Pancreas (tissue), 10 donors: ENCODE measurements at regions not wholly inside any gene's neighbourhood (a gene's known extent, or its start where the extent isn't known, plus 50 kb on each side); places are given as distances from the start of the nearest gene placed in this dataset.

Source experiments
- ATAC-seq, 4 donors: fragments of 200-7000 bp; cut with Tn5 transposase; one replicate each; pipeline versions ENCODE4 v1.8.0 to v1.9.1; 2020; ENCODE audit warnings: mild to moderate bottlenecking in 4 of 4, moderate library complexity in 4 of 4
- DNase-seq, 6 donors: peaks; one replicate each; pipeline ENCODE4 v3.0.0-alpha.2; 2020
- FAIRE-seq: peaks from 2 replicates; lab custom pipeline; 2012; peaks lifted over from hg19 to GRCh38; lab: Jason Lieb, UNC
- H3K27ac ChIP-seq, 4 donors: fragments of 200-600 bp; sonication (generic); 1 replicate in 3 of 4; 2 replicates in 1 of 4; pipeline versions ENCODE4 v1.5.0 to v1.8.0; 2020
- H3K27me3 ChIP-seq, 4 donors: fragments of 200-600 bp; one replicate each; pipeline ENCODE4 v1.8.0; 2021
- H3K36me3 ChIP-seq, 3 donors: fragments of 200-600 bp; sonication (generic) in 1 of 3; one replicate each; pipeline versions ENCODE4 v1.5.0 to v1.8.0; 2020 to 2021
- H3K4me1 ChIP-seq, 3 donors: fragments of 200-600 bp; one replicate each; pipeline ENCODE4 v1.8.0; 2021
- H3K4me3 ChIP-seq, 4 donors: fragments of 200-600 bp; sonication (generic) in 2 of 4; one replicate each; pipeline versions ENCODE4 v1.5.0 to v1.8.0; 2020 to 2021
- H3K9me3 ChIP-seq, 4 donors: fragments of 200-600 bp; one replicate each; pipeline ENCODE4 v1.8.0; 2021
- CTCF ChIP-seq, 4 donors: fragments of 200-600 bp; sonication (generic) in 3 of 4; IDR thresholded peaks; one replicate each; pipeline versions ENCODE4 v1.5.0 to v1.8.0; 2021; ENCODE audit warnings: antibody characterized with exemption in 4 of 4
- WGBS, 2 donors: extraction: QIAGEN DNeasy Blood & Tissue Kit; methylation state at CpG; one replicate each; pipeline ENCODE4 v1.1.7; 2013; 5-methylcytosine and 5-hydroxymethylcytosine counted together
- intact Hi-C, 3 donors: fragments of 100-400 bp; cut with DNase I; formaldehyde crosslinking; loops; one replicate each; pipeline versions ENCODE4 v1.11.1 to v1.14.2; 2022
- donor health status: healthy with polysubstance abuse.
- donor health status: DM: no; HTN: no; CAD: no; lungs with moderate emphysema.
- donor health status: DM: no; HTN: no; CAD: no.
- donor health status: control.
- donor health status: control.
- donor health status: Bipolar disorder and iron deficiency.
- donor health status: DM: yes; HTN: yes; CAD: no.
- donor health status: DM: no; HTN: no; CAD: no.
- donor health status: DM: no; HTN: no; CAD: no.
- donor health status: DM: yes; HTN: yes; CAD: no.

GRCh38 chr10:83673316-83673715 lies 466.0 kb upstream of the GHITM start:
- H3K27me3 ChIP-seq = no peaks in the 10 kb centered on the region
- no peaks in the 10 kb centered on the region for H3K9me3 ChIP-seq
- WGBS, 2 donors = 68 to 74% methylated on average over 3 of the region's 3 CpGs
- intact Hi-C loops = no loop called here
- H3K4me3 ChIP-seq = no peak overlapping the region
- H3K4me1 ChIP-seq = no peaks in the 10 kb centered on the region
- no peaks in the 10 kb centered on the region for H3K36me3 ChIP-seq
- no peak for TF ChIP-seq CTCF (IDR thresholded peaks at IDR 0.05)
- DNase-seq = no peak
- no peak for FAIRE-seq
- ATAC-seq = no peak
- H3K27ac ChIP-seq = no peak overlapping the region

- no peak for FAIRE-seq
These were observed 461.5 kb upstream of the GHITM start for GRCh38 chr10:83677795-83678194.

GRCh38 chr10:83678850-83679249 lies 460.5 kb upstream of the GHITM start:
- H3K9me3 ChIP-seq = no peaks in the 10 kb centered on the region
- H3K4me1 ChIP-seq = no peaks in the 10 kb centered on the region
- H3K27me3 ChIP-seq = no peaks in the 10 kb centered on the region
- no peak for TF ChIP-seq CTCF (IDR thresholded peaks at IDR 0.05)
- DNase-seq (no peak), FAIRE-seq (no peak), ATAC-seq (no peak)
- H3K27ac ChIP-seq = no peak overlapping the region
- no peak overlapping the region for H3K4me3 ChIP-seq
- intact Hi-C loops = no loop called here
- H3K36me3 ChIP-seq = no peaks in the 10 kb centered on the region
- 69 to 85% methylated on average over 3 of the region's 3 CpGs for WGBS, 2 donors

More at GRCh38 chr10:83677795-83678194, 461.5 kb upstream of the GHITM start:
- peak in 1 of 4 donors; percentile 46 for ATAC-seq
- no peak for DNase-seq
- Histone ChIP-seq H3K9me3 (no peaks in the 10 kb centered on the region), H3K36me3 (no peaks in the 10 kb centered on the region), H3K27me3 (no peaks in the 10 kb centered on the region), H3K27ac (no peak overlapping the region), H3K4me1 (no peaks in the 10 kb centered on the region), H3K4me3 (no peak overlapping the region)
- WGBS, 2 donors = 38 to 48% methylated on average over 4 of the region's 4 CpGs
- no peak for TF ChIP-seq CTCF (IDR thresholded peaks at IDR 0.05)
- intact Hi-C loops = no loop called here

GRCh38 chr10:83680470-83680891 lies 458.8 kb upstream of the GHITM start:
- Histone ChIP-seq H3K27ac (no peak overlapping the region), H3K36me3 (no peaks in the 10 kb centered on the region), H3K9me3 (no peaks in the 10 kb centered on the region), H3K4me1 (no peaks in the 10 kb centered on the region), H3K27me3 (no peaks in the 10 kb centered on the region), H3K4me3 (no peak overlapping the region)
- intact Hi-C loops = no loop called here
- WGBS, 2 donors = 53% methylated on average over 7 of the region's 7 CpGs
- DNase-seq (no peak), ATAC-seq (no peak), FAIRE-seq (no peak)
- TF ChIP-seq CTCF (IDR thresholded peaks at IDR 0.05) = no peak

GRCh38 chr10:83682414-83682813 lies 456.9 kb upstream of the GHITM start:
- no peak for FAIRE-seq
- no peak for DNase-seq
- H3K9me3 ChIP-seq = no peaks in the 10 kb centered on the region
- WGBS, 2 donors = 60 to 71% methylated on average over 2 of the region's 2 CpGs
- no peak overlapping the region for H3K4me3 ChIP-seq
- intact Hi-C loops = no loop called here
- TF ChIP-seq CTCF (IDR thresholded peaks at IDR 0.05) = no peak
- no peaks in the 10 kb centered on the region for H3K36me3 ChIP-seq
- H3K27ac ChIP-seq = no peak overlapping the region
- H3K4me1 ChIP-seq = no peaks in the 10 kb centered on the region
- H3K27me3 ChIP-seq = no peaks in the 10 kb centered on the region
- no peak for ATAC-seq
